ENCODE measurements at regions not wholly inside any gene's neighbourhood (a gene's known extent, or its start where the extent isn't known, plus 50 kb on each side); places are given as distances from the start of the nearest gene placed in this dataset.

- no peaks in the 10 kb centered on the region for H4K20me1 ChIP-seq (ENCODE audit: insufficient read depth, low read length)
- no peak overlapping the region for H3K27ac ChIP-seq (ENCODE audit: low read depth, low read length, poor library complexity, severe bottlenecking)
- TF ChIP-seq EZH2 (IDR thresholded peaks at IDR 0.05; ENCODE audit: borderline replicate concordance, low read length) (no peak), CTCF (IDR thresholded peaks at IDR 0.05; ENCODE audit: low read length) (no peak)
These were observed 323.9 kb downstream of the SMAD2 start for GRCh38 chr18:47606526-47606925.

GRCh38 chr18:47605093-47605492, 325.4 kb downstream of the SMAD2 start:
- Histone ChIP-seq H3K9me3 (ENCODE audit: low read length) (no peaks in the 10 kb centered on the region), H3K4me1 (ENCODE audit: insufficient read depth, low read length, severe bottlenecking) (no peaks in the 10 kb centered on the region), H3K27me3 (ENCODE audit: insufficient read depth, low read length) (no peaks in the 10 kb centered on the region), H3K9me2 (ENCODE audit: low read depth, low read length) (no peaks in the 10 kb centered on the region), H3K36me3 (ENCODE audit: insufficient read depth, low read length) (no peaks in the 10 kb centered on the region), H3K27ac (ENCODE audit: low read depth, low read length, poor library complexity, severe bottlenecking) (no peak overlapping the region), H4K20me1 (ENCODE audit: insufficient read depth, low read length) (no peaks in the 10 kb centered on the region), H3K79me2 (ENCODE audit: insufficient read depth, low read length) (no peaks in the 10 kb centered on the region), H3F3A (ENCODE audit: insufficient read depth, low read length) (no peaks in the 10 kb centered on the region), H3K4me3 (ENCODE audit: low read depth, low read length, poor library complexity, severe bottlenecking) (no peak overlapping the region), H2AFZ (ENCODE audit: low read length) (no peak overlapping the region), H3K9ac (ENCODE audit: low read length) (no peak overlapping the region), H3K4me2 (ENCODE audit: low read length) (no peak overlapping the region)
- TF ChIP-seq CTCF (IDR thresholded peaks at IDR 0.05; ENCODE audit: low read length) (no peak), EZH2 (IDR thresholded peaks at IDR 0.05; ENCODE audit: borderline replicate concordance, low read length) (no peak)

More at GRCh38 chr18:47606526-47606925, 323.9 kb downstream of the SMAD2 start:
- Histone ChIP-seq H3K4me3 (ENCODE audit: low read depth, low read length, poor library complexity, severe bottlenecking) (no peak overlapping the region), H3K79me2 (ENCODE audit: insufficient read depth, low read length) (no peaks in the 10 kb centered on the region), H3K4me1 (ENCODE audit: insufficient read depth, low read length, severe bottlenecking) (no peaks in the 10 kb centered on the region), H3K9me3 (ENCODE audit: low read length) (no peaks in the 10 kb centered on the region), H2AFZ (ENCODE audit: low read length) (no peak overlapping the region), H3K9ac (ENCODE audit: low read length) (no peak overlapping the region), H3K4me2 (ENCODE audit: low read length) (no peak overlapping the region), H3K9me2 (ENCODE audit: low read depth, low read length) (no peaks in the 10 kb centered on the region), H3K36me3 (ENCODE audit: insufficient read depth, low read length) (no peaks in the 10 kb centered on the region), H3K27me3 (ENCODE audit: insufficient read depth, low read length) (no peaks in the 10 kb centered on the region), H3F3A (ENCODE audit: insufficient read depth, low read length) (no peaks in the 10 kb centered on the region)

- Histone ChIP-seq H3K36me3 (ENCODE audit: insufficient read depth, low read length) (no peaks in the 10 kb centered on the region), H3K9me3 (ENCODE audit: low read length) (no peaks in the 10 kb centered on the region), H3K4me3 (ENCODE audit: low read depth, low read length, poor library complexity, severe bottlenecking) (no peak overlapping the region), H3K79me2 (ENCODE audit: insufficient read depth, low read length) (no peaks in the 10 kb centered on the region), H4K20me1 (ENCODE audit: insufficient read depth, low read length) (no peaks in the 10 kb centered on the region), H3F3A (ENCODE audit: insufficient read depth, low read length) (no peaks in the 10 kb centered on the region), H3K4me2 (ENCODE audit: low read length) (no peak overlapping the region), H3K27ac (ENCODE audit: low read depth, low read length, poor library complexity, severe bottlenecking) (no peak overlapping the region), H3K9me2 (ENCODE audit: low read depth, low read length) (no peaks in the 10 kb centered on the region), H2AFZ (ENCODE audit: low read length) (no peak overlapping the region), H3K4me1 (ENCODE audit: insufficient read depth, low read length, severe bottlenecking) (no peaks in the 10 kb centered on the region), H3K27me3 (ENCODE audit: insufficient read depth, low read length) (no peaks in the 10 kb centered on the region), H3K9ac (ENCODE audit: low read length) (no peak overlapping the region)
- TF ChIP-seq CTCF (IDR thresholded peaks at IDR 0.05; ENCODE audit: low read length) (no peak), EZH2 (IDR thresholded peaks at IDR 0.05; ENCODE audit: borderline replicate concordance, low read length) (no peak)
These were observed 326.4 kb downstream of the SMAD2 start for GRCh38 chr18:47604021-47604420.

Measured in OCI-LY1 (cell line).